Right lobe of liver (tissue), 6 donors: ENCODE measurements at regions not wholly inside any gene's neighbourhood (a gene's known extent, or its start where the extent isn't known, plus 50 kb on each side); places are given as distances from the start of the nearest gene placed in this dataset.

Source experiments
- ATAC-seq, 4 donors: fragments of 200-7000 bp; cut with Tn5 transposase; one replicate each; pipeline ENCODE4 v1.9.1; 2020; ENCODE audit warnings: mild to moderate bottlenecking in 4 of 4, moderate library complexity in 4 of 4
- DNase-seq, 3 donors: peaks; one replicate each; pipeline ENCODE4 v3.0.0-alpha.2; 2020
- H3K27ac ChIP-seq, 3 donors: fragments of 200-600 bp; one replicate each; pipeline ENCODE4 v1.8.0; 2022
- H3K27me3 ChIP-seq, 2 donors: fragments of 200-600 bp; one replicate each; pipeline ENCODE4 v1.8.0; 2022
- H3K36me3 ChIP-seq, 4 donors: fragments of 200-600 bp; sonication (generic) in 1 of 4; one replicate each; pipeline versions ENCODE4 v1.5.1 to v1.8.0; 2017 to 2022; ENCODE audit warnings: control low read depth in 1 of 4
- H3K4me1 ChIP-seq, 4 donors: fragments of 200-600 bp; sonication (generic) in 1 of 4; one replicate each; pipeline versions ENCODE4 v1.5.1 to v1.8.0; 2017 to 2022; ENCODE audit warnings: control low read depth in 1 of 4
- H3K4me3 ChIP-seq, 3 donors: fragments of 200-600 bp; one replicate each; pipeline ENCODE4 v1.8.0; 2022
- H3K9me3 ChIP-seq, 4 donors: fragments of 200-600 bp; sonication (generic) in 1 of 4; one replicate each; pipeline versions ENCODE4 v1.5.1 to v1.8.0; 2017 to 2022; ENCODE audit warnings: control low read depth in 1 of 4
- CTCF ChIP-seq, 4 donors: fragments of 200-600 bp in 3 of 4; fragments of 450-650 bp in 1 of 4; IDR thresholded peaks; one replicate each; pipeline versions ENCODE4 v1.5.1 to v1.8.0; 2016 to 2022; ENCODE audit warnings: antibody characterized with exemption in 4 of 4, mild to moderate bottlenecking in 2 of 4
- POLR2A ChIP-seq: fragments of 450-650 bp; IDR thresholded peaks from one replicate; pipeline ENCODE4 v1.6.1; 2017; ENCODE audit warnings: antibody characterized with exemption, mild to moderate bottlenecking
- WGBS: methylation state at CpG from one replicate; pipeline ENCODE4 v1.1.6; 2018; ENCODE audit warnings: low coverage, low lambda C conversion rate; ENCODE audit not compliant: insufficient coverage; ENCODE audit errors: missing lambda C conversion rate; 5-methylcytosine and 5-hydroxymethylcytosine counted together
- intact Hi-C, 2 donors: fragments of 100-400 bp; cut with DNase I; formaldehyde crosslinking; loops; one replicate each; pipeline versions ENCODE4 v1.11.2 to v1.14.1; 2022
- donor health status: DM: no; HTN: yes; CAD: no.
- donor health status: DM: no; HTN: no; CAD: no.
- donor health status: DM: no; HTN: no; CAD: no.
- donor health status: DM: no; HTN: yes; CAD: no.
- donor health status: DM: no; HTN: yes; CAD: no.

- no peak overlapping the region for H3K27ac ChIP-seq
- ATAC-seq (no peak), DNase-seq (no peak)
- no peaks in the 10 kb centered on the region for H3K36me3 ChIP-seq
- H3K27me3 ChIP-seq = no peaks in the 10 kb centered on the region
- no peaks in the 10 kb centered on the region for H3K9me3 ChIP-seq
- intact Hi-C loops = no loop called here
- no peak overlapping the region for H3K4me3 ChIP-seq
- no peaks in the 10 kb centered on the region for H3K4me1 ChIP-seq
- TF ChIP-seq CTCF (IDR thresholded peaks at IDR 0.05) (no peak), POLR2A (no peak)
These were observed 188.2 kb downstream of the PTH2R start for GRCh38 chr2:208594642-208595385.

GRCh38 chr2:208595386-208596275 lies 189.0 kb downstream of the PTH2R start:
- no peak overlapping the region for H3K4me3 ChIP-seq
- ATAC-seq = no peak
- WGBS = 56% methylated on average over 2 of the region's 3 CpGs
- TF ChIP-seq POLR2A (no peak), CTCF (IDR thresholded peaks at IDR 0.05) (no peak)
- no peaks in the 10 kb centered on the region for H3K9me3 ChIP-seq
- H3K27me3 ChIP-seq = no peaks in the 10 kb centered on the region
- no peaks in the 10 kb centered on the region for H3K4me1 ChIP-seq
- H3K36me3 ChIP-seq = no peaks in the 10 kb centered on the region
- DNase-seq = no peak
- no peak overlapping the region for H3K27ac ChIP-seq
- intact Hi-C loops = no loop called here

GRCh38 chr2:208607694-208608093 lies 201.1 kb downstream of the PTH2R start:
- no peaks in the 10 kb centered on the region for H3K36me3 ChIP-seq
- intact Hi-C loops = no loop called here
- no peak for DNase-seq
- ATAC-seq = no peak
- TF ChIP-seq CTCF (IDR thresholded peaks at IDR 0.05) (no peak), POLR2A (no peak)
- no peaks in the 10 kb centered on the region for H3K9me3 ChIP-seq
- H3K4me3 ChIP-seq = no peak overlapping the region
- no peak overlapping the region for H3K27ac ChIP-seq
- WGBS = 18% methylated on average over 4 of the region's 4 CpGs
- H3K27me3 ChIP-seq = no peaks in the 10 kb centered on the region
- H3K4me1 ChIP-seq = no peaks in the 10 kb centered on the region

GRCh38 chr2:208608122-208608835 lies 201.7 kb downstream of the PTH2R start:
- no peaks in the 10 kb centered on the region for H3K9me3 ChIP-seq
- WGBS = 0% methylated on average over 1 of the region's 1 CpG
- H3K4me1 ChIP-seq = no peaks in the 10 kb centered on the region
- intact Hi-C loops = no loop called here
- no peak for ATAC-seq
- no peak overlapping the region for H3K4me3 ChIP-seq
- H3K36me3 ChIP-seq = no peaks in the 10 kb centered on the region
- TF ChIP-seq CTCF (IDR thresholded peaks at IDR 0.05) = no peak
- TF ChIP-seq POLR2A = no peak
- no peaks in the 10 kb centered on the region for H3K27me3 ChIP-seq
- no peak for DNase-seq
- no peak overlapping the region for H3K27ac ChIP-seq
